ENCODE measurements at regions not wholly inside any gene's neighbourhood (a gene's known extent, or its start where the extent isn't known, plus 50 kb on each side); places are given as distances from the start of the nearest gene placed in this dataset.

- Mint-ChIP-seq H3K4me1 (ENCODE audit: low read depth, unreplicated experiment) (no peaks in the 10 kb centered on the region), H3K4me3 (ENCODE audit: unreplicated experiment) (no peak overlapping the region), H3K27ac (ENCODE audit: unreplicated experiment) (no peak overlapping the region), H3K9me3 (ENCODE audit: unreplicated experiment) (no peaks in the 10 kb centered on the region), H3K36me3 (ENCODE audit: insufficient read depth, unreplicated experiment) (no peaks in the 10 kb centered on the region), H3K27me3 (ENCODE audit: insufficient read depth, unreplicated experiment) (no peaks in the 10 kb centered on the region)
- ChIA-PET POLR2A (no interaction called here), CTCF (no interaction called here)
- Histone ChIP-seq H3K27me3 (replicated peaks; ENCODE audit: control insufficient read depth, insufficient read depth, low read length) (no peaks in the 10 kb centered on the region; the same call in 1 of the 2 replicates), H3K4me3 (ENCODE audit: low read depth, low read length) (no peak overlapping the region), H3K9me3 (no peaks in the 10 kb centered on the region), H3K36me3 (ENCODE audit: control insufficient read depth, insufficient read depth, low read length) (no peaks in the 10 kb centered on the region), H3K4me1 (no peaks in the 10 kb centered on the region)
- TF ChIP-seq CTCF (IDR thresholded peaks at IDR 0.05; ENCODE audit: insufficient read depth in 1 of 2, low read depth in 1 of 2, low read length in 1 of 2, severe bottlenecking in 1 of 2, unreplicated experiment in 1 of 2): no peak
- no peak for DNase-seq
- intact Hi-C loops (cut with micrococcal nuclease; ENCODE audit: unreplicated experiment): no loop called here
- BruUV-seq (replicated peaks): no TSS peak
Observed at GRCh38 chr3:25057379-25057778, 370.7 kb upstream of the RARB start.

GRCh38 chr3:25064681-25065080 is 363.4 kb upstream of the RARB start:
- Mint-ChIP-seq H3K36me3 (ENCODE audit: insufficient read depth, unreplicated experiment) (no peaks in the 10 kb centered on the region), H3K27ac (ENCODE audit: unreplicated experiment) (no peak overlapping the region), H3K4me3 (ENCODE audit: unreplicated experiment) (no peak overlapping the region), H3K9me3 (ENCODE audit: unreplicated experiment) (no peaks in the 10 kb centered on the region), H3K4me1 (ENCODE audit: low read depth, unreplicated experiment) (no peaks in the 10 kb centered on the region), H3K27me3 (ENCODE audit: insufficient read depth, unreplicated experiment) (peaks cover 2% of the 10 kb centered on the region)
- H3K36me3 ChIP-seq (ENCODE audit: control insufficient read depth, insufficient read depth, low read length): no peaks in the 10 kb centered on the region
- H3K9me3 ChIP-seq: no peaks in the 10 kb centered on the region
- H3K4me1 ChIP-seq: no peaks in the 10 kb centered on the region
- intact Hi-C loops (cut with micrococcal nuclease; ENCODE audit: unreplicated experiment): no loop called here
- no peak for DNase-seq
- ChIA-PET POLR2A (no interaction called here), CTCF (no interaction called here)
- no peaks in the 10 kb centered on the region; the same call in 1 of the 2 replicates for H3K27me3 ChIP-seq (replicated peaks; ENCODE audit: control insufficient read depth, insufficient read depth, low read length)
- no peak for TF ChIP-seq CTCF (IDR thresholded peaks at IDR 0.05; ENCODE audit: insufficient read depth in 1 of 2, low read depth in 1 of 2, low read length in 1 of 2, severe bottlenecking in 1 of 2, unreplicated experiment in 1 of 2)
- no TSS peak for BruUV-seq (replicated peaks)
- no peak overlapping the region for H3K4me3 ChIP-seq (ENCODE audit: low read depth, low read length)

GRCh38 chr3:25069970-25070369 is 358.1 kb upstream of the RARB start:
- no peak overlapping the region for H3K4me3 ChIP-seq (ENCODE audit: low read depth, low read length)
- H3K27me3 ChIP-seq (replicated peaks; ENCODE audit: control insufficient read depth, insufficient read depth, low read length): no peaks in the 10 kb centered on the region
- Mint-ChIP-seq H3K27ac (ENCODE audit: unreplicated experiment) (no peak overlapping the region), H3K4me1 (ENCODE audit: low read depth, unreplicated experiment) (no peaks in the 10 kb centered on the region), H3K27me3 (ENCODE audit: insufficient read depth, unreplicated experiment) (peaks cover 2% of the 10 kb centered on the region), H3K36me3 (ENCODE audit: insufficient read depth, unreplicated experiment) (no peaks in the 10 kb centered on the region), H3K9me3 (ENCODE audit: unreplicated experiment) (no peaks in the 10 kb centered on the region), H3K4me3 (ENCODE audit: unreplicated experiment) (no peak overlapping the region)
- H3K36me3 ChIP-seq (ENCODE audit: control insufficient read depth, insufficient read depth, low read length): no peaks in the 10 kb centered on the region
- POLR2A ChIA-PET: no interaction called here
- H3K4me1 ChIP-seq: no peaks in the 10 kb centered on the region
- TF ChIP-seq CTCF (IDR thresholded peaks at IDR 0.05; ENCODE audit: insufficient read depth in 1 of 2, low read depth in 1 of 2, low read length in 1 of 2, severe bottlenecking in 1 of 2, unreplicated experiment in 1 of 2): no peak
- BruUV-seq (replicated peaks): no TSS peak
- H3K9me3 ChIP-seq: no peaks in the 10 kb centered on the region
- CTCF ChIA-PET: no interaction called here
- intact Hi-C loops (cut with micrococcal nuclease; ENCODE audit: unreplicated experiment): no loop called here
- no peak for DNase-seq

Measured in Caco-2 (cell line).